Lower leg skin (tissue), 3 donors: ENCODE measurements at regions not wholly inside any gene's neighbourhood (a gene's known extent, or its start where the extent isn't known, plus 50 kb on each side); places are given as distances from the start of the nearest gene placed in this dataset.
A peak's percentile ranks its signal among the peaks of the same experiment; 100 is the strongest.
"Not testable (repeated sequence)": the region's sequence is repeated elsewhere in the genome, so short reads cannot be mapped to it uniquely, and the experiment has no call there.

Source experiments
- DNase-seq, 2 donors: peaks; one replicate each; pipeline ENCODE4 v3.0.0-alpha.2; 2019; ENCODE audit warnings: low spot score in 2 of 2
- H3K4me3 ChIP-seq: fragments of 200-600 bp; sonication (generic); 2 replicates; pipeline ENCODE4 v1.5.1; 2017; ENCODE audit warnings: mild to moderate bottlenecking, low read depth; ENCODE audit not compliant: poor library complexity, severe bottlenecking
- WGBS, 2 donors: methylation state at CpG; one replicate each; pipeline ENCODE4 v1.1.5; 2018; 5-methylcytosine and 5-hydroxymethylcytosine counted together
- intact Hi-C: fragments of 100-400 bp; cut with DNase I; formaldehyde crosslinking; loops from one replicate; pipeline ENCODE4 v1.15.0; 2023; ENCODE audit warnings: low total_unique reads

DNA sequence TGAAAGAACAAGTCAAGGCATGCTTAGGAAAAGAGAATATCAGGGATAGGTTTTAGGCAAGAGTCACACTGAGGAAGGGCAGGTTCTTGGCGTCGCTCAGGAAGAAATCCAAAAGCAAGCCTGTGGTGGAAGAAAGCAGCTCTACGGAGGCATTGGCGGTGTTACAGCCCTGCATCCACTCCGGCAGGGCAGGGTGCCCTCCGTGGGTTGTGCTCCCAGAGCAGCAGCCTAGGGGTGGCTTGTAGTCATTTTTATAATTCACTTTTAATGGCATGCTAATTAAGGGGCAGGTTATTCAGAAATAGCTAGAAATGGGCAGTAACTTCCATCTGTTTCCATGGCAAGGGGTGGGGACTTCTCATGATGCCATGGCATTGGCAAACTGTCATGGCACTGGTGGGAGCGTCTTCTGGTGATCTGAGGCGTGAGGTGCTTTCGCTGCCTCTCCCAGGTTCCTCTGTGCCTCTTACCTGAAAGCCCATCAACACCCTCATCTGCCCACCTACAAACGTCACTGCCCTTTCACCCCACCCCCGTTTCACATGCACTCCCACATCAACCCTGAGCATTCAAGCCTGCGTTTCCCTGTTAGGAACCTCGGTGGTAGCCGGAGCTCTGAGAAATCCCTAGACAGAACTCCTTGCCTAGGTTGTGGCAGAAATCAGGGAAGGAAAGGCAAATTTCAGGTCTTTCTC lies 1763.8 kb upstream of the TPTE start:
- WGBS, 2 donors, result 66 to 68% methylated on average over 14 of the region's 14 CpGs
- H3K4me3 ChIP-seq, DNase-seq, intact Hi-C loops: not testable (repeated sequence)

DNA sequence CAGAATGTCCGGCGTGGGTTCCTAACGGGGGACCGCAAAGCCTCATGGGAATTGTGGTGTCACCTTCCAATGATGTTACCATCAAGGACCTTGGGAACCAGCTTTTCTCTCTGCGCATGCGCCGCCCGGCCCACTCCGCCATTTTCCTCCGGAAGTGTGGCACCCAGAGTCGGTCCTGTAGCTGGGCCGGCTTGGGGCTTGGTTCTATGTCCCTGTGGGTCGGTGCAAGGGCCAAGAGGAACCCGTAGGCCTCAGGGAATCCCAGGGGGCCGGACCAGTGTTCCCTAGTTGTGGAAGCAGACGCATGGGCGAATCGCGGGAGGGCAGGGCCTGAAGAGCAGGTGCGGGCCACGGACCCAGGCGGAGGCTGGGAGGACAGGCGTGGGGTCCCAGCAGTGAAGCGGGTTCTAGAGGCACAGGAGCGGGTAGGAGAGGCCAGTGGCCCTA lies 1762.4 kb upstream of the TPTE start:
- intact Hi-C loops, H3K4me3 ChIP-seq, DNase-seq: not testable (repeated sequence)
- WGBS, 2 donors, result 79 to 82% methylated on average over 25 of the region's 25 CpGs

DNA sequence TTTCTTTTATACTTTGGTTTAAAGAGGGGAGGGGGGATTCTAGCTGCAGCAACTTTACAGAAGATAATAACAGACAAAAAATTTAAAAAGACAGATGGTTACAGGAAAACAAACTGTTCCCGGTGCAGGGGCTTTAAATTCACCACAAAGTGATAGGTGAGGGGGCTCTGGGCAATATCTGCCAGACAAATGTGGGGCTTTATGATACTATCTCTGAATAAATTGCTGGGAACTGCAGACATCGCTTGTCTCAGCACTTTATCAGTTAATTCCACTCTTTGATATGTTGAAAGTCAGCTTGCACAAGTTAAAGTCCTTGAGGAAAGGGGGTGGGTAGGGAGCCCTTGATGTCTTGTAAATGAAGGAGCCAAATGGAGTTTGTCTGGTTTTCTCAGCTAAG lies 1759.1 kb upstream of the TPTE start:
- H3K4me3 ChIP-seq, intact Hi-C loops, DNase-seq: not testable (repeated sequence)
- WGBS, 2 donors, result 21 to 24% methylated on average over 2 of the region's 2 CpGs

DNA sequence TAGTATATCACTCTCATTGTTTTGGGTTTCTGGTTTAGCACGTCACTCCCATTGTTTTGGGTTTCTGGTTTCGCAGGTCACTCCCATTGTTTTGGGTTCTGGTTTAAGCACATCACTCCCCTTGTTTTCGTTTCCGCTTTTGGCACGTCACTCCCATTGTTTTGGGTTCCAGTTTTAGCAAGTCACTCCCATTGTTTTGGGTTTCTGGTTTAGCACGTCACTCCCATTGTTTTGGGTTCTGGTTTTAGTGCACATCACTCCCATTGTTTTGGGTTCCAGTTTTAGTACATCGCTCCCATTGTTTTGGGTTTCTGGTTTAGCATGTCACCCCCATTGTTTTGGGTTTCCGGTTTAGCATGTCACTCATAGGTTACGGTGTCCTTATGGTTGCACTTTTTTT lies 1757.0 kb upstream of the TPTE start:
- DNase-seq, H3K4me3 ChIP-seq, intact Hi-C loops: not testable (repeated sequence)
- 74 to 81% methylated on average over 9 of the region's 9 CpGs for WGBS, 2 donors

DNA sequence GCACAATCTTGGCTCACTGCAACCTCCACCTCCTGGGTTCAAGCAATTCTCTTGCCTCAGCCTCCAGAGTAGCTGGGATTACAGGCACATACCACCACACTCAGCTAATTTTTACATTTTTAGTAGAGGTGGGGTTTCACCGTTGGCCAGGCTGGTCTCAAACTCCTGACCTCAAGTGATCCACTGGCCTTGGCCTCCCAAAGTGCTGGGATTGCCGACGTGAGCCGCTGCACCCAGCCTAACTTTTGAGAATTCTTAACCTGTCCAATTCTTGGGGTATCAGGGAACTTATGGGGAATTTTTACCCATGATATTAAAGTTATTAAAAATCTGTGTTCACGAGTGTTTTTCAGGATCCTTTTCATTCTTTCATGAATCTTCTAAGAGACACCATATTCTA lies 1755.2 kb upstream of the TPTE start:
- DNase-seq, intact Hi-C loops, H3K4me3 ChIP-seq: not testable (repeated sequence)
- WGBS, 2 donors, result 56 to 63% methylated on average over 5 of the region's 5 CpGs

DNA sequence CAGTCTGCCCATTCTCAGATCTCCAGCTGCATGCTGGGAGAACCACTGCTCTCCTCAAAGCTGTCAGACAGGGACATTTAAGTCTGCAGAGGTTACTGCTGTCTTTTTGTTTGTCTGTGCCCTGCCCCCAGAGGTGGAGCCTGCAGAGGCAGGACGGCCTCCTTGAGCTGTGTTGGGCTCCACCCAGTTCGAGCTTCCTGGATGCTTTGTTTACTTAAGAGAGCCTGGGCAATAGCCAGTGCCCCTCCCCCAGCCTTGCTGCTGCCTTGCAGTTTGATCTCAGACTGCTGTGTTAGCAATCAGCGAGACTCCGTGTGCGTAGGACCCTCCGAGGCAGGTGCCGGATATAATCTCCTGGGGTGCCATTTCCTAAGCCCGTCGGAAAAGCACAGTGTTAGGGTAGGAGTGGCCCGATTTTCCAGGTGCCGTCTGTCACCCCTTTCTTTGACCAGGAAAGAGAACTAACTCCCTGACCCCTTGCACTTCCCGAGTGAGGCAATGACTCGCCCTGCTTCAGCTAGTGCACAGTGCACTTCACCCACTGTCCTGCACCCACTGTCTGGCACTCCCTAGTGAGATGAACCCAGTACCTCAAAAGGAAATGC lies 1748.4 kb upstream of the TPTE start:
- 70 to 91% methylated on average over 11 to 13 of the region's 13 CpGs for WGBS, 2 donors
- intact Hi-C loops, H3K4me3 ChIP-seq, DNase-seq: not testable (repeated sequence)

DNA sequence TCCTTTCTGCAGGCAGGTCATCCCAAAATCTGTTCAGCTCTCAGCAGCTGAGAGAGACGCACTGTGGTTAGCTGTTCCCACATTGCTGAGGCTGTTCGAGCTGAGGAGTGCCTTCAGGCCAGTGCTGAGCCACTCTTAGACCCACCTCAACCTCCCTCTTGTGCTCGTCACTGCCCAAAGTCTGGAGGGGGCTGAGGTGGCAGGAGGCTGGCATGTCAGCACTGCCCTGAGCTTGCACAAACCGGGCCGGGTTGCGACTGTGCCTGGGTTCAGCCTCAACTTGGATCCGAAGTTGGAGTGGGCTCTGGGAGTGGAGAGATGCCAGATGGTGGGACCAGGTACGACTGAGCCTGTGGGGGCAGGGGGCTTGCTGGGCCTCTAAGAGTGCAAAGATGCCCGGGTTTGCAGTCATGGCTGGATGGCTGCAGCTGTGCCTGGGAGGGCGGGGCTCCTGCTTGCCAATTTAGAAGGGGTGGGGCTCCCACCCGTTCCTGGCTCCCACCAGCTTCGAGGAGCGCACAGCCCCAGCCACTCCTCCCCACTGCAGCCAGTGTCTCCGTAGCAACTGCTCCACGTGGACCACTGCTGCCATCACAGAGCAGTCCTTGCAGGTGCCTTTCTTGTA lies 1745.7 kb upstream of the TPTE start:
- DNase-seq, intact Hi-C loops, H3K4me3 ChIP-seq: not testable (repeated sequence)
- WGBS, 2 donors, result 60 to 67% methylated on average over 14 of the region's 15 CpGs

DNA sequence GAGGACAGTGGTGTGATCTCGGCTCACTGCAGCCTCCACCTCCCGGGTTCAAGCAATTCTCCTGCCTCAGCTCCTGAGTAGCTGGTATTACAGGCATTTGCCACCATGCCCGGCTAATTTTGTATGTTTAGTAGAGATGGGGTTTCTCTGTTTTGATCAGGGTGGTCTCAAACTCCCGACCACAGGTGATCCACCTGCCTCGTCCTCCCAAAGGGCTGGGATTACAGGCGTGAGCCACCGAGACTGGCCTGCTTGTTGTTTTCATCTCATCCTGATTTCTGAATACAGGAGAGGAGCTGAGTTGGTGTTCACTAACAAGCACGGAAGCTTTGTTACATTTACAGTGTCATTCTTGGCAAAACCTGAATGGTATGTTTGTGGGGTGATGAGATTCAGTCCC lies 1744.1 kb upstream of the TPTE start:
- intact Hi-C loops, DNase-seq, H3K4me3 ChIP-seq: not testable (repeated sequence)
- 65 to 73% methylated on average over 8 of the region's 8 CpGs for WGBS, 2 donors

DNA sequence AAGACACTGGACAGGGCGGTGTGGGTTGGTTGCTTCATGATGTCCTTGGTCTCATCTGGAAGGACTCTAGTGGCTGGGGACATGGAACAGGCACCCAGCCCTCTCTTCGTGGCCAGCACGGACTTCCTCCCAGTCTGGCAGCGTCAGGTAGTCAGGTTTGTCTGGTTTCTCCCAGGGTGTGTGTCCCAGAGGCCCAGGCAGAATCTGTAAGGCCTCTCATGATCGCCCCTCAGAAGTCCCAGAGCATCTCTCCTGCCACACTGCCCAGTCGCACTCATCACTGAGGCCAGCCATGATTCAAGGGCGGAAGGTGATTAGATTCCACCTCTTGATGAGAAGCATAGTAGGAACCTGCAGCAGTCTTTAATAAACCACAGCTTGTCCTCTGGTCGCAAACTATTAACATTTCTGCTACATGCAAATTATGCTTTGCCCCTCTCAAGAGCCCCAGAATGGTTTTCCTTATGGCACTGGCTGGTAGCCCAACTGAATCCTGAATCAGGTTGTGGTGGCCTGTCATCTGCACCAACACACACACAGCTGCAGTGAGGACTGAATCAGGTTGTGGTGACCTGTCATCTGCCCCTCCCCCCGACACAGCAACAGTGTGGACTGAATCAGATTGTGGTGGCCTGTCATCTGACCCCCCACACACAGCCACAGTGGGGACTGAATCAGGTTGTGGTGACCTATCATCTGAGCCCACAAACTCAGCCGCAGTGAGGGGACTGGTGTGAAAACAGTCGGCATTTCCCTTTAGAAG lies 1742.9 kb upstream of the TPTE start:
- H3K4me3 ChIP-seq, DNase-seq, intact Hi-C loops: not testable (repeated sequence)
- 60 to 62% methylated on average over 10 to 11 of the region's 11 CpGs for WGBS, 2 donors

DNA sequence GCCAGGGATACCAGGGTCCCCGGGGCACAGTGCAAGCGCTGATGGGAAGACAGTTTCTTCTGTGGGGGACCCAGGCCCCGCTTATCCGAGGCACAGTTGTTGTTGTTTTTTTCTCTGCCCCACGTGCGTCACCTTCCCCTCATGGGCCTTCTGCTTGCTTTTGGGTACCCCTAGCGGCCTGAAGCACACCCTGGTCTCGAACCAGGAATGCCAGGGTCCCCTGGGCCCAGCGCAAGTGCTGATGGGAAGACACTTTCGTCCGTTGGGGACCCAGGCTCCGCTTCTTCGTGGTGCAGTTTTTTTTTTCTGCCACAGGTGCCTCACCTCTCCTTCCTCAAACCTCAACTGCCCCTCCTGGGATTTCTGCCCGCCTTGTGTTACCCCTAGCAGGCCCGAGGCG lies 1708.5 kb upstream of the TPTE start:
- 69 to 72% methylated on average over 13 to 14 of the region's 16 CpGs for WGBS, 2 donors
- intact Hi-C loops, H3K4me3 ChIP-seq: not testable (repeated sequence)
- DNase-seq, result peak in 1 of 2 donors; percentile 26

DNA sequence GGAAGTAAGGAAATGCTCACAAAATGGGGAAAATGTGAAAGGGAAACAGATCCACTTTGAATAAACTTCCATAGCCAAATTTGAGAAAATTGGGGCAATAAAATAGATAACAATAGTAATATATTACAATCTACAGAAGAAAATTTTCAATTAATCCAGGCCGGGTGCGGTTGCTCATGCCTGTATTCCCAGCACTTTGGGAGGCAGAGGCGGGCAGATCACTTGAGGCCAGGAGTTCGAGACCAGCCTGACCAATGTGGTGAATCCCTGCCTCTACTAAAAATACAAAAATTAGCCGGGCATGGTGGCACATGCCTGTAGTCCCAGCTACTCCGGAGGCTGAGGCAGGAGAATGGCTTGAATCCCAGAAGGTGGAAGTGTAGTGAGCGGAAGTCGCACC lies 1687.1 kb upstream of the TPTE start:
- intact Hi-C loops, result not testable (repeated sequence)
- 67 to 71% methylated on average over 7 to 8 of the region's 8 CpGs for WGBS, 2 donors
- DNase-seq, result peak in 1 of 2 donors; percentile 85

More for the DNA sequence above, 1687.1 kb upstream of the TPTE start:
- H3K4me3 ChIP-seq, result not testable (repeated sequence)
